ENCODE measurements at regions not wholly inside any gene's neighbourhood (a gene's known extent, or its start where the extent isn't known, plus 50 kb on each side); places are given as distances from the start of the nearest gene placed in this dataset.

DNA sequence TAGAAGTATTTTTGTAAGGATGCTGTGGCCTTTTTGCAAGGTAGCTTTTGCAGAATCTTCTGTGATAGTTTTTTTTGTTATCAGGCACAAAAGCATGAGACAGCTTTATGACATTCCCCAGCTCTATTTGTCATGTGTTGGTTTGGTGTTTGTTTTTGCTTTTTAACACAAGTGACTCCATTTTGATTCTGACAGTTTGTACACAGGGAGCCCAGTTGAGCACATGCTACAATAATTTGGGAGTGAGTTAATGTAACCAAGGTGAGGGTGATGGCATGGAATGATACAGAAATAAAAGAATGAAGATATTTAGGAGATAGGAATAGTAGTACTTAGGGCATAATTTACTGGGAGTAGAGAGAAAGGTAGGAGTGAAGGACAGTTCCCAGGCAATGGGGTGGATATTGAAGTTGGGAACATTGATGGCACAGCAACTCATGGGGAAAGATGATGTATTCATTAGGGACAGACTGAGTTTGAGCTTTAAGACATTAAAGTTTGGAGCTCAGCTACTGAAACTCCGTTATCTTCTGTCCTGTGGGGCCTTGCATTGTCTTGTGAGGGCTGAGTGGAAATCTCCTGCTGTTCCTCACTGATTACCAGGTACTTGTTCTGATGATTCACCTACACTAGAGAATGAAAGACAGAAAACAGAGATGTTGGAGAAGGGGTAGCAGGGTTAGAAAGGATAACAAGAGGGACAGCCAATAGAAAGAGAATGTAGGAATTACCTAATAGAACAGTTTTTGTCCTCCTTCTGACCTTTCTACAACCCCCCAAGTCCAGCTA is 88.3 kb upstream of the CCDC112 start:
- intact Hi-C loops (cut with DNase I, micrococcal nuclease), result no loop called here
- DNase-seq (no peak), ATAC-seq (no peak)

GRCh38 chr5:115382989-115383388 is 86.5 kb upstream of the CCDC112 start:
- DNase-seq (no peak), ATAC-seq (no peak)
- intact Hi-C loops (cut with DNase I, micrococcal nuclease), result no loop called here

GRCh38 chr5:115381911-115382662 is 85.6 kb upstream of the CCDC112 start:
- DNase-seq (no peak), ATAC-seq (no peak)
- intact Hi-C loops (cut with DNase I, micrococcal nuclease), result no loop called here

DNA sequence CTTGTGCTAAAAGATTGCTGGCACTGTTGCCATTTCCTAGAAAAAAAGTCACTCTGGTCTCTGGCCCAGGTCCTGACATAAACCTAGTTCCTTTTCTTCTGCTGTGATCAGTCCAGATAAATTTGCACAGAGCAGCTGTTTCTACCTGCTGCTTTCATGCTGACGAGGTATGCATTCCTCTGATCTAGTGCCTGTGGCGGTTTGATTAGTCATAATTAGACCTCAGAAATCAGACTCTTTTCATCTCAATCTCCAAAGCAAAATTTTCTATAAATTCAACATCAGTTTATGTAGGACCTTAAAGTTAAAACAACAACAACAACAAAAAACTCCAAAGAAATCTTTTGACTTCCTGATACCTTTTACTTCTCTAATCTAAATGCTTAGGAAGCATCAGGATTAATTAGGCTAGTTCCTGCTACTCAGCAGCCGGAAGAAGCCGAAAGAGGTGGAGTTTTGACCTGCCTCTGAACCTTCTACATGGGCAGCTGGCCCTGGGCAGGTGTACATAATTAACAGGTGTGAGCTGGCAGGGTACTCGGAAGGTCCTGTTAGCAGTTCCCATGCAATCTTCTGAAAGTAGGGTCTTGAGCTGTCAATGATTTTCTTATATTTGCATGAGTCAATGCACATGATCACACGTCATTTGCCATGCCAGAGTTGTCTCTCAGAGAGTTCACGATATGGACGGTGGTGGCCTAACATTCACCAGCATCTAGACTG is 83.3 kb upstream of the CCDC112 start:
- peak; percentile 43 to 63 for DNase-seq
- intact Hi-C loops (cut with DNase I, micrococcal nuclease), result loop anchor here in 1 of 2 donors (10.0 kb wide), 1 partner anchor 195 kb away; no protein-coding TSS in a partner anchor
- peak; percentile 79 for ATAC-seq

DNA sequence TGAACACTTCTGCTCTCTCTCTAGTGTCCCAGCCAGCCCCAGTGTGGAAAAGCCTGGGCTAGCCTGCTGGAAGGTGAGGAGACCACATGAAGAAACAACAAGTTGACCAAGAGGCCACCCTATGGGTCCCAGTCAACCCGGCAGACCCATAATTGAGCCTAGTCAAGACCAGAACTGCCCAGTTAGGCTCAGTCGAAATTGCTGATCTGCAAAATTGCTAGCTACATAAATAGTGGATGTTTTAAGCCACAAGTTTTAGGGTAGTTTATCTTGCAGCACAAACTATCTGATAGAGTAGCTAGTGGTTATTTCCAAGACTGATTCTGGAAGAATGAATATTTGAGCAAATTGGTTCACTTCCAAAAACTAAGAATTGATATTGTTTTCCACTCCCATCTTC is 82.3 kb upstream of the CCDC112 start:
- DNase-seq (no peak), ATAC-seq (no peak)
- intact Hi-C loops (cut with DNase I, micrococcal nuclease), result loop anchor here in 1 of 2 donors (10.0 kb wide), 1 partner anchor 196 kb away; no protein-coding TSS in a partner anchor

DNA sequence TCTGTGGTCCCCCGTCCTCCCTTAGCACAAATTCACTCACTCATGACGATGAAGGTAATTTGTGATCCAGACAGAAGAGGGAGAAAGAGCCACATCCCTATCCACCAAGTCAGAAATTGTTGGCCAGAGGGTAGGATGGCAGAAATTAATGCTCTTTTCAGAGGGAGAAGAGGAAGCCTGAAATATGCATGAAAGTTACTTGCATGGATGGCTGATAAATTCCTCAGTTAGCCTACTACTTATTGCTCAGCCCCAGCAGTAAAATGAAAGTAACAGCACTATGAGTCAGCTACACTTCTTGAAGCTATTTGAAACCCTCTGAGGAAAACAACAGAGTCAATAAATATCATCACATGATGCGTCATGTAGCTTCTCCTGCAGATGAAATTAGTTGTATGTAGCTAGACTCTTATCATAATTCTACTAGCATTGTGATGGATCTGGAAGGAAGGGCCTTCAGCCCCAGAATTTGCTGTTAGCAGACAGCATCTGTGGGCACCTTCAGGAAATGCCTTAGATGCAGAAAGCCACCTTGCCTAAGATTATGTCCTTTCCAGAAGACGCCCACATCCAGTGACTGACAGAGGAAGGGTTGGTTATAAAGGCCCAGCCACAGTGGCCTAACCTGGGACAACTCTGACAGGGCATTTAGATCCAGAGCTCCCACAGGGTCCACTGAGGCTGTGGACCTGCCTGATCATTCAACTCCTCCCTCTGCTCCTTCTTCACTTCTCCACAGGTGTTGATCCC is 81.2 kb upstream of the CCDC112 start:
- intact Hi-C loops (cut with DNase I, micrococcal nuclease), result loop anchor here in 1 of 2 donors (10.0 kb wide), 1 partner anchor 197 kb away; no protein-coding TSS in a partner anchor
- no peak for DNase-seq
- ATAC-seq, result peak; percentile 64

- DNase-seq (no peak), ATAC-seq (peak; percentile 39)
- intact Hi-C loops (cut with DNase I, micrococcal nuclease), result loop anchor here in 1 of 2 donors (10.0 kb wide), 1 partner anchor 199 kb away; no protein-coding TSS in a partner anchor
These were observed 79.4 kb upstream of the CCDC112 start for GRCh38 chr5:115375893-115376292.

- intact Hi-C loops (cut with DNase I, micrococcal nuclease), result loop anchor here in 1 of 2 donors (10.0 kb wide), 1 partner anchor 201 kb away; no protein-coding TSS in a partner anchor
- DNase-seq, result no peak
- peak; percentile 80 for ATAC-seq
These were observed 77.8 kb upstream of the CCDC112 start for GRCh38 chr5:115374057-115374775.

- DNase-seq (no peak), ATAC-seq (no peak)
- intact Hi-C loops (cut with DNase I, micrococcal nuclease), result loop anchor here in 1 of 2 donors (10.0 kb wide), 1 partner anchor 203 kb away; no protein-coding TSS in a partner anchor
These were observed 75.7 kb upstream of the CCDC112 start for GRCh38 chr5:115372146-115372545.

DNA sequence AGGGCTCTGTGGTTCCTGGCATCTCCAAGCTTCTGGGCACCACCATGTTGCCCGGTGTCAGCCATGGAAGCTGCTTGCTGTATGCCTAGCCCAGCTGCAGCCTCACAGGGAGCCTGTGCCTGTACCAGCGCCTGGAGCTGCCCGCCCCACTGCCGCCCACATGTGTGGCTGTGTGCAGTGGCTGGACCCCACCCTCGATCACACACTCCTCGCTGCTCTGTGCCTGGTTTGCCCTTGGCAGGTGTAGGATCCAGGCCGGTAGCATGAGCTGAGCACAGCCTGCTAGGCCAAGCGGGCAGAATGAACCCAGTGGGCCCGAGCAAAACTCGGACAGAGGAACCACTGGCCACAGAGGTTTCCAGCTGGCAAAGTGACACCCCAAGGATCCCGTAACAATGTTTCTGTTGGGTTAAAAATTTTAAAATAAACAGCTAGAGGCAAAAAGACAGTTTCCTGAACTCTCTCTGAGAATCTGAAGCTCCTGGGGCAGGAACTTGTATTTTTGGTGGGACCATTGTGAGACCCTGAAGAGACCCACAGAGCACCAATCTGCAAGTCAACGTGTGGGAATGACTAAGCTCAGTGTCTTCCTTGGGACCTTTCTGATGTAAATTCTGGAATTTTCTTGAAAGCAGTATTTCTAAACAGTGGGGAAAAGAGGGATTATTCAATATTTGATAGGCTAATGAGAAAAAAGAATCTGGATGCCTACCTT is 73.1 kb upstream of the CCDC112 start:
- intact Hi-C loops (cut with DNase I, micrococcal nuclease), result loop anchor here in 1 of 2 donors (10.0 kb wide), 1 partner anchor 205 kb away; no protein-coding TSS in a partner anchor
- DNase-seq, result no peak
- no peak for ATAC-seq

DNA sequence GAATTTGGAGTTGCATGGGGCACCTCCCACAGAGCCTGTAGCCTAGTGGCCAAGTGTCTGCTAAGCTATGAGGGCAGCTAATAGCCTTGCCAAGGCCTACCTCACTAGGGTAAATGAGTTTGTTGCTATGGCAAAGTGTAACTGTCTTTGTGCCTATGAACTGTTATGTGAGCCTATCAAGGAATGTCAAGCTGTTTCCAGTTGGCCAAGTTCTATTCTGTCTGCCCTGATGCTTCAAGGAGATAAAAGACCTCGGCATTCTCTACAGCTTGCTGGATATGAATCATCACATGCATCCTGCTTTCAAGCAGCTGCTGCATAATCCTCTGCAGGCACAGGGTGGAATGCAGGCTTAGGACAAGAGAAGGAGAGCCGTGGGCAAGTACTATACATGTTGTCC is 69.8 kb upstream of the CCDC112 start:
- DNase-seq (no peak), ATAC-seq (no peak)
- intact Hi-C loops (cut with DNase I, micrococcal nuclease), result no loop called here

DNA sequence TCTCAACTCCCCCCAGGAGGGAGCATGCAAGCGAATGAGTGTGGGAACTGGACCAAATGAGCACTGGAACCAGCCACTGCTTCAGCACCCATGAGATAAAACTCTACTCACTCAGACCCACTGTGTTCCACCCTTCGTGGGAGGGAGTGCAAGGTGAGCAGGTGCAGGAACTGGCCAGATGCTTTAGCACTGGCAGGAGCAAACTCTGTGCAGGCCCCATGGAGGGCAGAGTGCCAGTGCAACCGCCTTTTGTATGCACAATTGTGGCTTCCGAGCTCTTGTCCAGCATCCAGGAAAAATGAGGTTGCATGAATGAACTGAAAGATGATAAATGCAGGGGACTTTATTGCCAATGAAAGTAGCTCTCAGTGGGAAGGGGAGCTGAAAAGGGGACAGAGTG is 67.4 kb upstream of the CCDC112 start:
- DNase-seq (no peak), ATAC-seq (no peak)
- intact Hi-C loops (cut with DNase I, micrococcal nuclease), result no loop called here

- intact Hi-C loops (cut with DNase I, micrococcal nuclease), result no loop called here
- DNase-seq, result no peak
- peak; percentile 65 for ATAC-seq
These were observed 63.7 kb upstream of the CCDC112 start for GRCh38 chr5:115360046-115360685.

DNA sequence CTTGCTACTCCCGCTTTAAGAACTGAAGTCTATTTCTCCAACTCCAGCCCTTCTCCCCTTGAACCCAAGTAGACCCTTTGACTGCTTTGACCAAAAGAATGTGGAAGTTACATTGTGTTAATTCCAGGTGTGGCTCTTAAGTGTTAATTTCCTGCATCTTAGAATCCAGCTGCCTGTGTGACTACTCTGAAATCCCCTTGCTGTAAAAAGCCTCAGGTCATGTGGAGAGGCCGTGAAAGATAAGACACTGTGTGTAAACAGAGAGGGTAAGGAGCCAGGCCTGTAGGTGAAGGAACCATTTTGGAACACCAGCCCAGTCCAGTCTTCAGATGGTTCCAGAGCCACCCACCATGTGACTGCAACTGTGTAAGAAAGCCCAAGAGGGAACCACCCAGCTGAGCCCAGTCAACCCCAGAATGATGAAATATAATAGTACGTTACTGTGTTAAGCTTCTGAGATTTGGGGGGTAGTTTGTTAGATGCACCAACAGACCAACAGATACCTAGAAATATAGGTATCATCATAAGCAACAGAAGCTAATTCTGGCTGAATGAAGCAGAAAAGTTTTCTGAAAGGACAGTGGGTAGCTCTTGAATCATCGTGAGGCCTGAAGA is 59.4 kb upstream of the CCDC112 start:
- no peak for DNase-seq
- intact Hi-C loops (cut with DNase I, micrococcal nuclease), result no loop called here
- ATAC-seq, result peak; percentile 55

DNA sequence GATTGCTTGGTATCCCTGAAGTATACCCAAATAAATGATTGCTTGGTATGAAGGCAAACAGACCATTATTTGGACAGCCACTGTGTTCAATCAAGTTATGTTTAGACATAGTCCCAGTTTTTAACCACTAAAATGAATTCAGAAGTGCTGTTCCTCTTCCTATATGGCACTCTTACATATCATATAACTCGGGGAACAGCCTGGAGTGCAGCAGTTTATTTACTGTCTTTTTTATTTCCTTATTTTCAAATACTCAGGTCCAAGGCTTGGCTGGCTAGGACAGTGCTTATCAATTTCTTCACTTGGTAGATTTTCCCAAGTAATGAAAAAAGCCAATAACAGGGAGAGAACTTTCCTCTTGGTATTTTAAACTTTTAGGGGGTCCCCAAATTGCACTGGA is 58.6 kb upstream of the CCDC112 start:
- intact Hi-C loops (cut with DNase I, micrococcal nuclease), result no loop called here
- ATAC-seq (peak; percentile 82), DNase-seq (no peak)

GRCh38 chr5:115354246-115354645 is 57.8 kb upstream of the CCDC112 start:
- intact Hi-C loops (cut with DNase I, micrococcal nuclease), result no loop called here
- DNase-seq (no peak), ATAC-seq (no peak)
